C4-2B (cell line): ENCODE measurements at regions not wholly inside any gene's neighbourhood (a gene's known extent, or its start where the extent isn't known, plus 50 kb on each side); places are given as distances from the start of the nearest gene placed in this dataset.

ENCODE experiments used
- ZFX ChIP-seq: fragments of 450-650 bp; IDR thresholded peaks from 2 replicates; pipeline ENCODE4 v1.6.1; 2017
- TF ChIP-seq, protein P1 (sequence below): fragments of 450-650 bp; conservative IDR thresholded peaks from 2 replicates; pipeline ENCODE4 v1.5.1; 2017; ENCODE audit warnings: mild to moderate bottlenecking

DNA sequence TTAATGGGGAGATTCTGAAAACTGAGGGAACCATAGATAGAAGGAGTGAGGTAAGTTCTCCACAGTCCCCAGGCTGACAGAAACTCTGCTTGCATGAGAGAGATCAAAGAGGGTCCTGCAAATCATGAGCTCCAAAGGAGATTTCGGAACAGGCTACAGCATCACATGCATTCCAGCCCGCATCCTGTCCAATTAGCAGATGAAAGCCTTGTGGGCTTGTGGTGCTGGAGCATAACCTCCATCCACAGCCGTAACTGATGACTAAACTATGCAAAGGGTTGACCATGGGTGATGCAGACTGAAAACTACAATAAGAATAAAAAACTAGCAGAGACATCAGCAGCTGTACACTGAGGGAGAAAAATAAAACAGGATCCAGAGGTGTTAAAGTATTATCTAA, 654.5 kb downstream of the TLL1 start:
- TF ChIP-seq ZFX, result no peak
- TF ChIP-seq, protein P1, sequence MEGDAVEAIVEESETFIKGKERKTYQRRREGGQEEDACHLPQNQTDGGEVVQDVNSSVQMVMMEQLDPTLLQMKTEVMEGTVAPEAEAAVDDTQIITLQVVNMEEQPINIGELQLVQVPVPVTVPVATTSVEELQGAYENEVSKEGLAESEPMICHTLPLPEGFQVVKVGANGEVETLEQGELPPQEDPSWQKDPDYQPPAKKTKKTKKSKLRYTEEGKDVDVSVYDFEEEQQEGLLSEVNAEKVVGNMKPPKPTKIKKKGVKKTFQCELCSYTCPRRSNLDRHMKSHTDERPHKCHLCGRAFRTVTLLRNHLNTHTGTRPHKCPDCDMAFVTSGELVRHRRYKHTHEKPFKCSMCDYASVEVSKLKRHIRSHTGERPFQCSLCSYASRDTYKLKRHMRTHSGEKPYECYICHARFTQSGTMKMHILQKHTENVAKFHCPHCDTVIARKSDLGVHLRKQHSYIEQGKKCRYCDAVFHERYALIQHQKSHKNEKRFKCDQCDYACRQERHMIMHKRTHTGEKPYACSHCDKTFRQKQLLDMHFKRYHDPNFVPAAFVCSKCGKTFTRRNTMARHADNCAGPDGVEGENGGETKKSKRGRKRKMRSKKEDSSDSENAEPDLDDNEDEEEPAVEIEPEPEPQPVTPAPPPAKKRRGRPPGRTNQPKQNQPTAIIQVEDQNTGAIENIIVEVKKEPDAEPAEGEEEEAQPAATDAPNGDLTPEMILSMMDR, result no peak
